NCI-H2081 (cell line): ENCODE measurements at regions not wholly inside any gene's neighbourhood (a gene's known extent, or its start where the extent isn't known, plus 50 kb on each side); places are given as distances from the start of the nearest gene placed in this dataset.
"Not testable (repeated sequence)": the region's sequence is repeated elsewhere in the genome, so short reads cannot be mapped to it uniquely, and the experiment has no call there.

Source experiments
- DNase-seq, 2 experiments: peaks; one replicate each; lab custom pipeline; 2025; lab: John Stamatoyannopoulos, UW

DNA sequence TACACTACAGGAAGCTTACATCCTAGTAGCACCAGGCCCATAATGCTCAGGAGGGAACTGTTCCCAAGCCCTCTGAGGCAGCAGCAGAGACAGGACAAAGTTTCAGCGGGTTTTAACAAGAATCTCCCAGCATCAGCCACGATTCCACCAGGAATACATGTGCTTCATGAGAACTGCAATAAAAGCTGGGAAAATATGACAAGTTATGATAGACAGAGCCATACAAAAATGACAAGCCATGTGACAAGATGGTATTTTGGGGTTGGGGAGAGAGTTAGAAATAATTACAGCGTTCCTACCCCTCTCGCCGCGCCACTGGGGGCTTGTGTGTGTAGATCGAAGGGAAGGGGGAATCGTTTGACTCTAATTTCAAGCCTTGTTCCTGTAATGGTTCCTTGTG is 112.7 kb upstream of the CTBP2 start:
- DNase-seq: no peak

DNA sequence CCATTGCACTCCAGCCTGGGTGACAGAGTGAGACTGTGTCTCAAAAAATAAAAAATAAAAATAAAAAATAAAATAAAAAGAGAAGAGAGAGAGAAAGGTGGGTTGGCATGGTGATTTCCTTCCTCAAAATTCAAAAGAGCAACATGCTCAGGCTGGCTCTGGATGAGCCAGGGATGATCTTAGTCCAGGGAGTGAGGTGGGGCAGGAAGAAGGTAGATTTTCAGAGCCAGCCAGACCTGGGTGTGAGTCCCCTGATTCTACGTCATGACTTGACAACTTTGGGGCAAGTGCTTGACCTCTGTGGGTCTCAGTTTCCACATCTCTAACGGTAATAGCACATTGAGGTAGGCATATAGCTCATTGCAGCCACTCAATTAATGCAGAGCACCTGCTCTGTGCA is 109.4 kb upstream of the CTBP2 start:
- no peak for DNase-seq

DNA sequence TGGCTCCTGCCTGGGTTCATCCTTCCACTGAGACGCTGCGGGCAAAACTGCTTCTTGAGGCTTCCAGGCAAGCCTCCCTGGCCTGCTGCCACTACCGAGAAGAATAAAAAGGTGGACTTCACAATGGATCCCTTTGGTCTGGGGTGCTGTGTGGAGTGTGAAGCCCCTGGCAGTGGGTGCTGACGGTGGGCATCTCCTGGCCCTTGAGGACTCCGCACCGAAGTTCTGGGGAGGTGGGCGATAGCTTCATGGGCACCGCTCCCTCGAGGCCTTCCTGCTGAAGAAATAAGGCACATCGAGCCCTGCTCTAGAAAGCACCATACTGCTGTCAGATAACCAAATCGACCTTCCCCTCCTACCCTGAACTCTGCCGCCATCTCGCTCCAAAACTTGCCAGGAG is 106.6 kb upstream of the CTBP2 start:
- DNase-seq: no peak

DNA sequence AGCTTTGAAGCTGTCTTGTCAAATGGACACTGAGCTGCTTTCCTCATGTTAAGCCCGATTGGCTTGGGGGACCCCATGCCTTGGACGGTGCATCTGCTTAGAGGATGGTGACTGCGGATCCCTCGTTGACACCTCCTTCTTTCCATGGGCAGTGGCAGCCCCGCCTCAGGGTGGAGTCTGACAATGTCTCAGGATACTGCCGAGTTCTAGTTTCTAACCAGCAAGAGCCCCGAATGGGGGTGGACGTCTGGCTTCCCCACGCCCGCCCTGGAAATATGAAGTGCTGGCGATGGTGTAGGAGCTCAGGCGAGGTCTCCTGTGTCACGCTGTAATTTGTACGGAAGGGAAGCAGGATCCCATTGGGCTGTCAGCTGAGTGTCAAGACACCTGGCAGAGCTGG is 106.2 kb upstream of the CTBP2 start:
- no peak for DNase-seq

DNA sequence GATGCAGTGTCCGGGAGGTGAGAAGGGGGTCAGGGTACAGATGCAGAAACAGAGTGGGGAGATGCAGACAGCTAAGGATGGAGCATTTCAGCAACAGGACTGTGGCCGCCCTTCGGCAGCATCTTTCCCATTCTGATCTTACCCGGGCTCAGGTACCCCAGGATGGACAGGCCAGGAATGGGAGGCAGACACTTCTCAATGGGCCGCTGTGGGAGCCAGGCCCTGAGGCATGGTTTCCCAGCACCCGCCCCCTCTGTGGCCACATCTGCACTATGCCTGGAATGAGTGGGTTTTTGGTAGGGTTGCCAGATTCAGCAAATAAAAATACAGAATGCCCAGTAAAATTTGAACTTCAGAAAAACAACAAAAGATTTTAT is 105.2 kb upstream of the CTBP2 start:
- no peak for DNase-seq

DNA sequence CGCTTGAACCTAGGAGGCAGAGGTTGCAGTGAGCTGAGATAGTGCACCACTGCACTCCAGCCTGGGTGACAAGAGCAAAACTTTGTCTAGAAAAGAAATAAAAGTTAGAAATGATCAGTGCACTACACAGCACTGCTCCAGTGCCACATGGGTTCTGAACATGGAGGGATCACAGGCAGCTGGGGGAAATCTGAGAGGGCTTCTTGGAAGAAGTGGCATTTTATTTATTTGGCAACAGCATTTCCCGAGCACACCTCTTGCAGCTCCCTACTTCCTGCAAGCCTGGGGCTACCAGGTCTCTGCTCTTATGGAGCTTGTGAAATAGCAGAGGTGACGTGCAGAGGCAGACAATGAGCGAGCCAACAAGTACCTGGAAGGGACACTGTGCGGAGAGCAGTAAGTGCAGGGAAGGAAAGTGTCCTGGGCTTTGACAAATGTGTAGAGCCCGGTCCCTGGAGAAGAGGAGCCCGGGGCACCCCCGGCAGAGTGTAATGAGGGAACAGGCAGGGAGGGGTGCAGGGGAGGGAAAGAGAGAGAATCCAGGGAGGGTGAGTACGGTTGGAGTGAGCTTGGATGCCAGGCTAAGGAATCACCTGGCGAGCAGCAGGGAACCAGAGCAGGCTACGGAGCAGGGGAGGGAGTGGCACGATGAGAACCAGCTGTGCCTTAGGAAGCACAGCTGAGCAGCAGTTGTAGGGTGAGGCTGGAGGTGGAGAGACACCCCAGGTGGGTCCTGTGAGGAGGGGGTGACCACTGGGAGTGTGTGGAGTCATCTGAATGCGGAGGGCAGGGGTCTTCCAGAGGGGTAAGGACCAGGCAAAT is 104.6 kb upstream of the CTBP2 start:
- no peak for DNase-seq

DNA sequence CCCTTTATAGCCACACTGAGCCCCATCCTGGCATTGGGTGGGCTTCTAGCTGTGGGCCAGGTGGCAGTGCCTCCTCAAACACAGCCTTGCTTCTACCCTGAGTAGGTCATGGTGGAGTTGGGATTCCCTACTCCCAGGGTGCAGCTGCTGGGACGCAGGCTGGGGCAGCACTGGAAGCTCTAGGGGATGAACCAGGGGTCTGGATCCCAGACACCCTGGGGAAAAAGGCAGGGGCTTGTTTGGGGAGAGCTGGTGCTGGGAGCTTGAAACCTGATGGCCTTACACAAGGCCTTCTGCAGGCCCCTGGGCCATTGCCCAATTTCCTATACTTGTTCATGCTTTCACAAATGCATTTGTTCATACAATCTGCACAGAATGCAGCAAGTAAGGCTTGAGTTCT is 103.7 kb upstream of the CTBP2 start:
- DNase-seq: no peak

DNA sequence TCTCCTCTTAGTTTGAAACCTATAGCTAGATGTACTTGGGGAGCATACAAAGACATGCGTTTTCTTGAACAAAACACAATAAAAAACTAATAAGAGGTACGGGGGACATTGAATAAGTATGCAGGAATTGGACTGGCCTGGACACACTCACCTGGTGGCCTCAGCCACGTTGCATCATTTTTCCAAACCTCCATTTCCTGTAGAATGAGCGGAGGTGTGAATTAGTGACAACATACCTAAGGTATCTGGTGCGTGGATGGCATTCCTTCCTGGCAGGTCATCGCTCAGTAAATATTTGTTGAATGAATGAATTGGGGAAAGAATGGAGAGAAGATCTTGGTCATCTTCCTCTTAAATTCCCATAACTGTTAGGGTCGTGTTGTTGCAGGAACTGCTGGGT is 103.2 kb upstream of the CTBP2 start:
- DNase-seq: no peak

DNA sequence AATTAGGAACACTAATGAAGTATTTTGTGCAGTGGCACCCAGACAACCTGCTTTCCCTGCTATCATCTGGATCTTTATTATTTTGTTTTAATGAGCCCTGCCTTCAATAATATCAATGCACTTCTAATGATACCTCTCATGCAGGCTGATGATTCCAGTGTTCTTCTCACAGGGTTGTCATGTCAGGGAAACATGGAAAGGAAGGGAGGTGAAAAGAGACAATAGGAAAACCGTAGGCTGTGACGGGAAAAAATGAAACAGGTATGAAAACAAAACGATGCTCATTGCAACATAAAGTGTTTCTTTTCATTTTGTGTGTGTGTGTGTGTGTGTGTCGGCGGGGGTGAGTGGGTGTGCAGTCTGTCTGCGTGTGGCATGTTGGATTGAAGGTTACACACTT is 102.6 kb upstream of the CTBP2 start:
- no peak for DNase-seq

DNA sequence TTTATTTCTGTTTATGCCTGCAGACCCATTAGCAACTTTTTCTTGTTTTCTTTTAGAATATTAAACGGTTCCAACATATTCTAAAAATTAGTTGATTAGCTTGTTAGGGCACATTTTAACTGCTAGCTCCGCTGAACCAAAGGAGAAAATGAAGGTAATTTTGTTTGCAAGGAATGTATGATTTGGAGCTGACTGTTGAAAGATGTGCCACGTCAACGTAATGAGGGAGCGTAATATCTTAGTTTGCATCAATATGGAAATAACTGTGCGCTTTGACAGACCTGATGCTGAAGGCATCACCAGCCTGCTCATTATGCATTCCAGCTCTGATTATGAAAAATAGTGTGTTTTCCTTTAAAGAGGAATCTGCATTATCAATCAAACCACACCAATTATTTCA is 102.0 kb upstream of the CTBP2 start:
- no peak for DNase-seq

DNA sequence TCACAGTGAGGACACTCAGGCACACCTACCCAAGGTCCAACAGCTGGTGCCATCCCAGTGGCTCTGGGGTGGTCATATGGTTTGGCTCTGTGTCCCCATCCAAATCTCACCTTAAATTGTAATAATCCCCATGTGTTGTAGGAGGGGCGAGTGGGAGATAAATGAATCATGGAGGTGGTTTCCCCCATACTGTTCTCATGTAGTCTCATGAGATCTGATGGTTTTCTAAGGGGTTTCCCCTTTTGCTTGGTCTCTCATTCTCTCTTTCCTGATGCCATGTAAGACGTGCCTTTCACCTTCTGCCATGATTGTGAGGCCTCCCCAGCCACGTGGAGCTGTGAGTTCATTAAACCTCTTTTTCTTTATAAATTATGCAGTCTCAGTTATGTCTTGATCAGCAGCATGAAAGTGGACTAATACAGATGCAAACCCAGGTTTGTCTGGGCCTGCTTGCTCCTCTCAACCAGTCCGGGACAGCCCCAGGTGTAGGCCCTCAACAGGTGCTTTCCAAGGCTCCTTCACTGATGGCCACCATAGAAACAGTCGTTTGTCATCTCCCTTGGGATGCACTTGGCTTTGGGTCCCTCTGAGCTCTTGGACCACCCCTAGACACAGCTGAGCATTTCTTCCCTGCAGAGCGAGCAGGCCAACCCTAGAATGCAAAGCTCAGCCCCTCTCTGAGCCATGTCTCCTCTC is 101.3 kb upstream of the CTBP2 start:
- DNase-seq: no peak

DNA sequence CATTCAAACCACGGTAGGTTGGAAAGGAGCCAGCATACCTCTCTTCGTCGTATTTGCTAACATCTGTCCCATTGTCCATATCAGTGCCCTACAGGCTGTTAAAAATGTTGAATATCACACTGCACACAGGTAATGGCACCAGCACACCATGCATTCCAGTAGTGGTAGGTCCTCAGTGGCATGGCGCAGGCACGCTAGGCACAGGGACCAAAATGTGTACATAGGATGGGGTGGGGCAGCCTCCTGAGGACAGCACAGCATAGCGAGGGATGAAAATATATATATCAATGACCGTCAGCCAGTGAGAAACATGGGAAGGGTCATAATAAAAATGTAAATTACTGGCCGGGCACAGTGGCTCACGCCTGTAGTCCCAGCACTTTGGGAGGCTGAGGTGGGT is 99.9 kb upstream of the CTBP2 start:
- no peak for DNase-seq

DNA sequence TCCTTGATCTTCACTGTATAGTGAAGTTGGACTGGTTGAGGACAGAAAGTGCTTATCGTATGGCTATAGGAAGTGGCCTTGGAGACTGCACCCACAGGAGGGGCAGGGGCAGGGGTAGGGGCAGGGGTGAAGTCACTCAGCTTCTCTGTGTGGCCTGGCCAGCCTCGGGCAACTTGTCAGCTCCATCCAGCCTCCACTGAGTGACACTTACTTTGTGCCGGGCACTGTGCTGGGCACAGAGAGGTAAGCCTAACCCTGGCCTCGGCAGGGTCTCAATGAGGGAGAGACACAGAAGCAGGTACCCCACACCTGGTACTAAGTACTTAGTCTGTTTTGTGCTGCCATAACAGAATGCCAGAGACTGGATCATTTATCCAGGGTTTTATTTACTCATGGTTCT is 99.3 kb upstream of the CTBP2 start:
- DNase-seq: no peak

DNA sequence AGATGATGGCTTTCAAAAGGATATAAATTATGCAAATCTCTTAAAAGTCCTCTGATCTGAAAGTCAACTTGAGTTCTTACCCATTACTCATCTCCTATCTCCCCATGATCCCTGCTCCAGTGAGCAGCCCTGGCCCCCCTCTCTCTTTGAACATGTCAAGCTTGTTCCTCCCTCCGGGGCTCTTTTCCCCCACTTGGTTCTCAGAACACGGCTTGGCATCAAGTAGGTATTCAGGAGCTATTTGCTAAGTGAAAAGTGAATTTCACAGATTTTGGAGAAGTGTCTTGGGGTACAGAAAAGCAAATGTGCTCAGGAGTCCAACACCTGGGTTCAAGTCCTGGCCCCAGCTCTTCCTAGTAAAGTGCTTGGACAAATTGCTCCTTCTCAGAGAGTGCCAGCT is 98.3 kb upstream of the CTBP2 start:
- no peak for DNase-seq

DNA sequence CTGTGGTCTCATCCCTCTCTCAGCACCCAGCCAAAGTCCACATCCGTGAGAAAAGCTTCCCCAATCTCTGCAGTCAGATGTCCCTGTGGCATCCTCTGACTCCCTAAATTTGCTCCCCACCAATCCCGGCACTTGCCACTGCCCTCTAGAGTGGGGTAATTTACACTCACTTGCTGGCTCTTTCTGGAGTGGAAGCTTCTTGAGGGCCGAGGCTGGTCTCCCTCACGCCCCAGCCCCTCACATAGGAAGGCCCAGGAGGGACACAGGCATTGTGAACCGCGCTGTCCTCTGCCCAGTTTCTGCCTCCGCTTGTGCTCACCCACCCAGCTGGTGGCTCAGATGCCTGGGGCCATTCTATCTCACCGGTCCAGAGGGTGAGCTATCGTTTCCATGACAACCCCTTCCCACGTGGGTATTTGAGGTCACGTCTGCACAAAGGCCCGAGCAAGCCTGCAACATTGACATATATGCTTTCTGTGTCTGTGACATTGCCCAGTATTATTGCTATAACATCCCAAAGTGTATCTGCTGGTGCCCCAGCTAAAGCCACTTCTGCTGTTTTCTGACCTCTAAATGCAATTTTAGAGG is 97.3 kb upstream of the CTBP2 start:
- DNase-seq: no peak

DNA sequence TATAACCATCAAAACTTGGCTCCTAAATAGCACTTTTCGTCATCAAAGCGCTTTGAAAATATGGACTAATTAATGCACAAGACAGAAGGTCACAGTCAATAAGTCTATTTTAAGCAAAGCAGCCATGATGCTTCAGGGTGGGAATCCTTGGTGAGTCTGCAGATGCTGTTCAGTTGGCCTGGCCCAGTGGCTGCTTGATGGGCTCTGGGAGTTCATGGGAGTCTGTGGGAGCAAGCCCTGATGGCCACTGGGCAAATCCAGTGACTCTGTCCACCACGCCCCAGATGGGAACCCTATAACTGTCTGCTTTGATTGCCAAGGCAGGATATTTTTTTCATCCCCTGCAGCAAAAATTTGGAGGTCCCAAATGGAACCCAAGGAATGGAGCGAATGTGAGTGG is 95.7 kb upstream of the CTBP2 start:
- DNase-seq: no peak

DNA sequence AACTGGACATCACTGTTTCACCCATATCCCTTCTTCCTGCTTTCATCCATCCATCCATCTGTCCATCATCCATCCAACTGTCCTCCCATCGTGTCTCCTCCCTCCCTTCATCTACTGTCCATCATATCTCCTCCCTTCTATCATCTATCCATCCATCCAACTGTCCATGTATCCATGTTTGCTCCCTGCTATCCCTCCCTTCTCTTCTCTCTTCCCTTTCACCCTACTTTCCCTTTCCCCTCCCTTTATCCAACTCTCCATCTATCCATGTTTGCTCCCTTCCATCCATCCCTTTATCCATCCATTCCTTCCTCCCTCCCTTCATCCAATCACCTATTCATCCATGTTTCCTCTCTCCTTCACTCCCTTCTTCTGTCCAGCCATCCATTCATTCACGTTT is 92.6 kb upstream of the CTBP2 start:
- DNase-seq: no peak

DNA sequence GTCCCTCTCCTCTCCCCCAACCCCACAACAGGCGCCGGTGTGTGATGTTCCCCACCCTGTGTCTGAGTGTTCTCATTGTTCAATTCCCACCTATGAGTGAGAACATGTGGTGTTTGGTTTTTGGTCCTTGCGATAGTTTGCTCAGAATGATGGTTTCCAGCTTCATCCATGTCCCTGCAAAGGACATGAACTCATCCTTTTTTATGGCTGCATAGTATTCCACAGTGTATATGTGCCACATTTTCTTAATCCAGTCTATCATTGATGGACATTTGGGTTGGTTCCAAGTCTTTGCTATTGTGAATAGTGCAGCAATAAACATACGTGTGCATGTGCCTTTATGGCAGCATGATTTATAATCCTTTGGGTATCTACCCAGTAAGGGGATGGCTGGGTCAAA is 90.5 kb upstream of the CTBP2 start:
- not testable (repeated sequence) for DNase-seq

DNA sequence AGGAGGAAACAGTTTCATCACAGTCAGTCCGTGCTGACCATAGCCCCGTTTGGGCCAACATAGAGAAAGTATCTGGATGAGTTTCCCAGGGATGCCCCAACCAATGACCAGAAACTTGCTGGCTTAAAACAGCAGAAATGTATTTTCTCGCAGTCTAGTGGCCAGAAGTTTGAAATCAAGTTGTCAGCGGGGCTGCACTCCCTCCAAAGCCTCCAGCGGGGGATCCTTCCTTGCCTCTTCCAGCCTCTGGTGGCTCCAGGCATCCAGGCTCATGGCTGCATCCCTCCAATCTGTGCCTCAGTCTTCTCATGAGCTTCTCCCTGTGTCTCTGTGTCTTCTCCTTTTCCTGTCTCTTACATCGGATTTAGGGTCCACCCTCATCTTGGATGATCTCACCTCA is 89.6 kb upstream of the CTBP2 start:
- no peak for DNase-seq

DNA sequence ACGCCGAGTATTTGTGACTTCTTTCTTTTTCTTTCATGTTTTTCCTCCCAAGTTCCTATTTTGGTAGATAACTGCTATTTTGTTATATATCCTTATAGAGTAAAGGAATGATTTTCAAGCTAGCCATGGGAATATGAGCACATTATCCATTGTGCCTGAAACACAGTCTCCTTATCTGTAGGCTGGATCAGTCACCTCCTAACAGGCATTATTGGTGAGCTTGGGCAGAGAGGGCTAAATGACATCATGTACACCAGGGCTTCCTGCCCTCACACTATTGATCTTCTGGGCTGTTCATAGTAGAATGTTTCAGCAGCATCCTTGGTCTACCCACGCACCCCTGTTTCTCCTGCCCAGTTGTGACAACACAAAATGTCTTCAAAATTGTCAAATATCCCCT is 88.1 kb upstream of the CTBP2 start:
- no peak for DNase-seq

DNA sequence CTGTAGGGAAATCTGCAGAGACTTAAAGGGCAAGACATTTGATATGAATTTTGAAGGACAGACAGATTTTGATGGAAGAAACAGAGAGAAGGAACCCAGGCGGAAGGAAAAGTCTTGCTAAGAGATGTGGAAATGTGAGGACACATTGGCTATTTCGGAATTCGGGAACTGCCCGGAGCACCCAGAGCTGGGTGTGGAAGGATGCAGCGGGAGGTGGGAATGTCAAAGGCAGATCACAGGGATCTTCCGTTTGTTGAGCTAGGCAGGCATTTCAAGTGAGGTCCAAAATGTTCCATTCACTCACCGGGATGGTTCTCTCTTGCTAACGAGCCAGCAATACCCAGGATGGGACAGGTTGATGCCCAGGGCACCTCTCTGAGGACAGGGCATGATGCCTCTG is 87.2 kb upstream of the CTBP2 start:
- no peak for DNase-seq

DNA sequence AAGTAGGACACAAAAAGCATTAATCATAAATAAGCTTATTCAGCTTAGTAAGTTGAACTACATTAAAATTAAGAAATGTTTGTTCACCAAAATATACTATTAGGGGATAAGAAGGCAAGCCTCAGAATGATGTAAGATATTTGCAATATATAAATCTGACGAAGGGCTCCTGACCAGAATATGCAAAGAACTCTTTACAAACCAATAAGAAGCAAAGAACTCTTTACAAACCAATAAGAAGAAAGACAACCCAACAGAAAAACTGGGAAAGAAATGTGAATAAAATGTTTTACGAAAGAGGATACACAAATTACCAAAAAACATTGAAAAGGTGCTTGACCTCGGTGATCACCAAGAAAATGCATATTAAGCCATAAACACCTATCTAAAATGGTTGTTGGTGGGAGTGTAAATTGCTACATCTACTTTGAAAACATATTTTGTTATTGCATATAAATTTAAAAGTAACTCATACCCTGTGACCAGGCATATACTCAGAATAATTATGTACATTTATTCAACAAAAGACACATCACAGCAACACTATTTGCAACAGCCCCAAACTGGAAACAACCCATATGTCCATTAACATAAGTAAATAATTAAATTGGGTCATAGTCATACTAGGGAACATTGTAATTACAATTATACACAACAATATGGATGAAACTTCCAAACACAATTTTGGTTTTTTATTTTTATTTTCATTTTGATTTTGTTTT is 83.3 kb upstream of the CTBP2 start:
- no peak for DNase-seq

DNA sequence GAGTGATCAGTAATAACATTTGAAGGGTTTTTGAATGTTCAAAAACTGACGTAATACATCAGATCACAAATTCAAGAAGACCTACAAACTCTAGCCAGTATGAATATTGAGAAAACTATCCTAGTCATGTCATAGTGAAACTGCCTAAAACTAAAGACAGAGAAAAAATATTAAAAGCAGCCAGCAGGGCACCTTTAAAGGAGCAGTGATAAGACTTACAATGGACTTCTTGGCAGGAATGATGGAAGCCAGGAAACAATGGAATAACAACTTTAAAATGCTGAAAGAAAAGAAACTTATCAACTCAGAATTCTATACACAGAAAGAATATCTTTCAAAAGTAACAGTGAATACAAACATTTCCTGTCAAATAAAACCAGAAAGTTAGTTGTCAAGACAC is 78.3 kb upstream of the CTBP2 start:
- no peak for DNase-seq
